ENCODE measurements at regions not wholly inside any gene's neighbourhood (a gene's known extent, or its start where the extent isn't known, plus 50 kb on each side); places are given as distances from the start of the nearest gene placed in this dataset.

DNA sequence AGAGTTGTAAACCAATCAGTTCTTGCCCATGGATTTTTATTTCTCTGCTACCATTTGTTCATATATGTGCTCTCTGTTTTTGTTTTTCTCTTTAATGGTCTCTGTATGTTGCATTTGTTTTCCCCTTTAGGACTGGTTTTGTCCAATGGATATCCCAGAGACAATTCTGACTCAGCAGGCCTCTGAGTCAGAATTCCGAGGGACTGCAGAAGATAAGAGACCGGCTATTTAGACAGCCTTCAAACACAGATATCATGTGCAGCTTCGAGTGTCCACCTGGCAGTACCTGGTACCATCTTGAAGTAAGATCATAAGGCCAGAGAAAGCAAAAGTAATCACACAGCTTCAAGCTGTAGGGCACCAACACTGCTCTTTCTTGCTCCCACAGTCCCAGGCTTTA lies 125.5 kb downstream of the ELOVL4 start:
- H3K4me3 ChIP-seq = no peak overlapping the region
- H3K27ac ChIP-seq = no peak overlapping the region
- no peak for DNase-seq (ENCODE audit: low spot score in 2 of 2)
- no peaks in the 10 kb centered on the region for H3K9me3 ChIP-seq
- no peaks in the 10 kb centered on the region for H3K4me1 ChIP-seq
- H3K36me3 ChIP-seq = no peaks in the 10 kb centered on the region
- no peak for TF ChIP-seq POLR2AphosphoS5 (IDR thresholded peaks at IDR 0.05)
- intact Hi-C loops (cut with DNase I; ENCODE audit: low total_unique reads) = no loop called here
- no peaks in the 10 kb centered on the region for H3K27me3 ChIP-seq

DNA sequence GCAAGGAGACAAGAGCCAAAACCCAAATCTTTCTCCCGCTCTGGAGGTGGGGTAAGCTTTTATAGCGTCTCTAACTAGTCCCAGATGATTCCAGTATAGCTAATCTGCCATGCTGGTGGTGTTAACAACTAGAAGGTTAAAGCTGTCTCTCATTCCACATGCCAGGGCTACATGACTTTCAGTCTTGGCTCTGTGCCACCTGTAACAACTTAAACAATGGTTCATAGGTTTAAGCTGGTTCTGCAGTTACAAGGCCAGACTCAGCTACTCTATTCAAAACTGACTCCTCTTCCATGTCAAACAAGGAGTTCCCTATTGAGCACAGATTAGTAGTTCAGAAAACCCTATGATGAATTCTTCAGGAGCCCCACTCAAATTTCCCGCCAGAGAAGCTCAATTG lies 128.9 kb downstream of the ELOVL4 start:
- TF ChIP-seq, protein P1, sequence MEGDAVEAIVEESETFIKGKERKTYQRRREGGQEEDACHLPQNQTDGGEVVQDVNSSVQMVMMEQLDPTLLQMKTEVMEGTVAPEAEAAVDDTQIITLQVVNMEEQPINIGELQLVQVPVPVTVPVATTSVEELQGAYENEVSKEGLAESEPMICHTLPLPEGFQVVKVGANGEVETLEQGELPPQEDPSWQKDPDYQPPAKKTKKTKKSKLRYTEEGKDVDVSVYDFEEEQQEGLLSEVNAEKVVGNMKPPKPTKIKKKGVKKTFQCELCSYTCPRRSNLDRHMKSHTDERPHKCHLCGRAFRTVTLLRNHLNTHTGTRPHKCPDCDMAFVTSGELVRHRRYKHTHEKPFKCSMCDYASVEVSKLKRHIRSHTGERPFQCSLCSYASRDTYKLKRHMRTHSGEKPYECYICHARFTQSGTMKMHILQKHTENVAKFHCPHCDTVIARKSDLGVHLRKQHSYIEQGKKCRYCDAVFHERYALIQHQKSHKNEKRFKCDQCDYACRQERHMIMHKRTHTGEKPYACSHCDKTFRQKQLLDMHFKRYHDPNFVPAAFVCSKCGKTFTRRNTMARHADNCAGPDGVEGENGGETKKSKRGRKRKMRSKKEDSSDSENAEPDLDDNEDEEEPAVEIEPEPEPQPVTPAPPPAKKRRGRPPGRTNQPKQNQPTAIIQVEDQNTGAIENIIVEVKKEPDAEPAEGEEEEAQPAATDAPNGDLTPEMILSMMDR (IDR thresholded peaks at IDR 0.05) = no peak
- TF ChIP-seq POLR2AphosphoS5 (IDR thresholded peaks at IDR 0.05) = no peak
- intact Hi-C loops (cut with DNase I; ENCODE audit: low total_unique reads) = no loop called here
- Histone ChIP-seq H3K36me3 (no peaks in the 10 kb centered on the region), H3K4me3 (no peak overlapping the region), H3K4me1 (no peaks in the 10 kb centered on the region), H3K27me3 (no peaks in the 10 kb centered on the region), H3K27ac (no peak overlapping the region), H3K9me3 (no peaks in the 10 kb centered on the region)
- no peak for DNase-seq (ENCODE audit: low spot score in 2 of 2)

DNA sequence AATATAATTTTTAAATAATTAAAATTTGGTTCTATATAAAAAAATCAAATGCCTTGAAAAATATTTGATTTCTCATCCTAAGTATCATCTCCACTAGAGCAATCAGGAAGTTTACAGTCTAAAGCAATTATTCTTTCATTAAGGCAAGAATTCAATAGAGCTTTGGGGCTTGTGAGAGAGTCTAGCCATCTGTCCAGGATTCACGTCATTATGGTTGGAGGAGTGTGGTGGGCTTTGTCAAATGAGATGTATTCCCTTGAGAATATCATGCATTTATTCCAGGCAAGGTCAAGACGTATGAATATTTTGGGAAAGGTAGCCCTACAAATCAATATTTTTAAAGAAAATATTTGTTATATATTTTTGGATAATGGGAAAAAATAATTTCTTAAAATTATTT lies 132.4 kb downstream of the ELOVL4 start:
- no peak for TF ChIP-seq POLR2AphosphoS5 (IDR thresholded peaks at IDR 0.05)
- no peak for TF ChIP-seq POLR2A (IDR thresholded peaks at IDR 0.05)
- TF ChIP-seq, protein P1 (IDR thresholded peaks at IDR 0.05) = no peak
- DNase-seq (ENCODE audit: low spot score in 2 of 2) = no peak
- intact Hi-C loops (cut with DNase I; ENCODE audit: low total_unique reads) = no loop called here
- Histone ChIP-seq H3K4me1 (no peaks in the 10 kb centered on the region), H3K36me3 (no peaks in the 10 kb centered on the region), H3K27ac (no peak overlapping the region), H3K9me3 (no peaks in the 10 kb centered on the region), H3K4me3 (no peak overlapping the region), H3K27me3 (no peaks in the 10 kb centered on the region)

GRCh38 chr6:79813854-79814709 lies 133.3 kb downstream of the ELOVL4 start:
- intact Hi-C loops (cut with DNase I; ENCODE audit: low total_unique reads) = no loop called here
- Histone ChIP-seq H3K9me3 (no peaks in the 10 kb centered on the region), H3K36me3 (no peaks in the 10 kb centered on the region), H3K27me3 (no peaks in the 10 kb centered on the region), H3K4me3 (no peak overlapping the region), H3K4me1 (no peaks in the 10 kb centered on the region), H3K27ac (no peak overlapping the region)
- no peak for TF ChIP-seq POLR2AphosphoS5 (IDR thresholded peaks at IDR 0.05)
- TF ChIP-seq, protein P1 (IDR thresholded peaks at IDR 0.05) = peak; percentile 77 to 82 (median 77)
- peak; percentile 49 to 56 for DNase-seq (ENCODE audit: low spot score in 2 of 2)

GRCh38 chr6:79813143-79813850 lies 134.1 kb downstream of the ELOVL4 start:
- no peak for DNase-seq (ENCODE audit: low spot score in 2 of 2)
- Histone ChIP-seq H3K27me3 (no peaks in the 10 kb centered on the region), H3K4me3 (no peak overlapping the region), H3K36me3 (no peaks in the 10 kb centered on the region), H3K4me1 (no peaks in the 10 kb centered on the region), H3K27ac (no peak overlapping the region), H3K9me3 (no peaks in the 10 kb centered on the region)
- intact Hi-C loops (cut with DNase I; ENCODE audit: low total_unique reads) = no loop called here
- TF ChIP-seq POLR2AphosphoS5 (IDR thresholded peaks at IDR 0.05) = no peak
- TF ChIP-seq POLR2A (IDR thresholded peaks at IDR 0.05) = no peak
- TF ChIP-seq, protein P1 (IDR thresholded peaks at IDR 0.05) = no peak

Data from breast epithelium (tissue), 4 donors.